CD4-positive, alpha-beta T cell treated with Interleukin-2 at 100 ng/mL for 4 hours (primary cell): ENCODE measurements at regions not wholly inside any gene's neighbourhood (a gene's known extent, or its start where the extent isn't known, plus 50 kb on each side); places are given as distances from the start of the nearest gene placed in this dataset.
"Not testable (repeated sequence)": the region's sequence is repeated elsewhere in the genome, so short reads cannot be mapped to it uniquely, and the experiment has no call there.

Source experiments
- DNase-seq: peaks from one replicate; pipeline ENCODE4 v3.0.0-alpha.2; 2020; ENCODE audit warnings: low spot score

DNA sequence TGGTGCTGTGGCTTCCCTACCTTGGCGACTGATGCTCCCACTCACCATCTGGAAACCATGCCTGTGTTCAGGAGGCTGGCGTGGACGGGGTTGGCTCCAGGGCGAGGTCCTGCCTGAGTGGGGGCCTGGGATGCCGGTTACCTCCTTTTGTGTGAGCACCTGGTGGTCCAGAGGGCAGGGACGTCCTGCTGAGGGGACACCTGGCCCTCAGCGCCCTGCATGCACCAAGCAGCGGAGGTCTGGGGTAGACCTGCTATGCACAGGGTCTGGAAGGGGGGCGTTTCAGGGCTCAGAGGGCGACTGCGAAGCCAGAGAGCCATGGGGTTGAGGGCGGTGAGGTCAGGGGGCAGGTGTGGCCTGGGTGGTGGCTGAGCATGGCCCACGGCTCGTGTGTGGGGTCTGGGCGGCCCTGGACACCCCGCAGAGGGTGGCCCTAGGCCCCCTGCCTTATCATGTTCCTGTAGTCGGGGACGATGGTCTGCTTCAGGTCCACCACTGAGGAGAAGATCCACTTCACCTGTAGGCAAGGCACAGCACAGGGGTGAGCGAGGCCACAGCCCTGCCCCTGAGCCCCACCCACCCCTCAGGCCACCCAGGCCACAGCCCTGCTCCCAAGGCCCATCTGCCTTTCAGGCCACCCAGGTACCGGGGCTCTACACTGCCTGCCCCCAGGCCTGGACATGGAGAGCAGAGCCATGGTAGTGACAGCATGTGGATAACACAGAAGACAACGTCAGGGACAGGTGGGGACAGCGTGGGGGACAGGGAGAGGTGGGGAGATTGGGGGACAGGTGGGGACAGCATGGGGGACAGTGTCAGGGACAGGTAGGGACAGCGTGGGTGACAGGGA lies 95.3 kb downstream of the TMEM121 start:
- not testable (repeated sequence) for DNase-seq

DNA sequence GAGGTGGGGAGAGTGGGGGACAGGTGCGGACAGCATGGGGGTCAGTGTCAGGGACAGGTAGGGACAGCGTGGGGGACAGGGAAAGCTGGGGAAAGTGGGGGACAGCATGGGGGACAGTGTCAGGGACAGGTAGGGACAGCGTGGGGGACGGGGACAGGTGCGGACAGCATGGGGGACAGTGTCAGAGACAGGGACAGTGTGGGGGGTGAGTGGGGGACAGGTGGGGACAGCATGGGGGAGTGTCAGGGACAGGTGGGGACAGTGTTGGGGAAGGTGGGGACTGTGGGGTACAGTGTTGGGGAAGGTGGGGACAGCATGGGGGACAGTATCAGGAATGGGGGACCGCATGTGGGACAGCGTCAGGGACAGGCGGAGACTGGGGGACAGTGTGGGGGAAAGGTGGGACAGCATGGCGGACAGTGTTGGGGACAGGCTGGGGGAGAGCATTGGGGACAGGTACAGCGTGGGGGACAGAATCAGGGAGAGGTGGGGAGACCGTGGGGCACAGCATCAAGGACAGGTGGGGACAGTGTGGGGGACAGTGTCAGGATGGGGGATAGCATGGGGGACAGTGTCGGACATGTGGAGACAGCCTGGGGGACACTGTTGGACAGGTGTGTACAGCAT lies 96.1 kb downstream of the TMEM121 start:
- no peak for DNase-seq

DNA sequence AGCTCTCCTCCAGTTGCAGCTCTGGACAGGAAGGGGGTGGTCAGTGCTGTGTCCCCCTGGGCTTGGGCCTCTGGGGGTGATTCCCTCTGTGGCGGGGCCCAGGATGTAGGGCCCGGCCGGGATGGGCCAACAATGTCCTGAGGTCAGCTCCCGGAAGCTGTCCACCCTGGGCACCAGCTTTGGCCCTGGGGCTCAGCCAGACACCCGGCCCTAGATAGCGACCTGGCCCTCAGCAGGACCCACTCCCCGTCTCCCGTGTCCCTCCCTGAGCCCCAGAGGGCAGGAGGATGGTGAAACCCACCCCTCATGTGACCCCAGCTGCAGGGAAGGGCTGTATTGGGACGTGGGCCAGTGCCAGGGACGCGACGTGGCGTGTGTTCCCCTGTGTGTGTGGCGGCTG lies 96.8 kb downstream of the TMEM121 start:
- not testable (repeated sequence) for DNase-seq

DNA sequence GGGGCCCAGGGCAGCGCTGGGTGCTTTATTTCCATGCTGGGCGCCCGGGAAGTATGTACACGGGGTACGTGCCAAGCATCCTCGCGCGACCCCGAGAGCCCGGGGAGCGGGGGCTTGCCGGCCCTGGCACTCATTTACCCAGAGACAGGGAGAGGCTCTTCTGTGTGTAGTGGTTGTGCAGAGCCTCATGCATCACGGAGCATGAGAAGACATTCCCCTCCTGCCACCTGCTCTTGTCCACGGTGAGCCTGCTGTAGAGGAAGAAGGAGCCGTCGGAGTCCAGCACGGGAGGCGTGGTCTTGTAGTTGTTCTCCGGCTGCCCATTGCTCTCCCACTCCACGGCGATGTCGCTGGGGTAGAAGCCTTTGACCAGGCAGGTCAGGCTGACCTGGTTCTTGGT lies 98.0 kb downstream of the TMEM121 start:
- DNase-seq: not testable (repeated sequence)

DNA sequence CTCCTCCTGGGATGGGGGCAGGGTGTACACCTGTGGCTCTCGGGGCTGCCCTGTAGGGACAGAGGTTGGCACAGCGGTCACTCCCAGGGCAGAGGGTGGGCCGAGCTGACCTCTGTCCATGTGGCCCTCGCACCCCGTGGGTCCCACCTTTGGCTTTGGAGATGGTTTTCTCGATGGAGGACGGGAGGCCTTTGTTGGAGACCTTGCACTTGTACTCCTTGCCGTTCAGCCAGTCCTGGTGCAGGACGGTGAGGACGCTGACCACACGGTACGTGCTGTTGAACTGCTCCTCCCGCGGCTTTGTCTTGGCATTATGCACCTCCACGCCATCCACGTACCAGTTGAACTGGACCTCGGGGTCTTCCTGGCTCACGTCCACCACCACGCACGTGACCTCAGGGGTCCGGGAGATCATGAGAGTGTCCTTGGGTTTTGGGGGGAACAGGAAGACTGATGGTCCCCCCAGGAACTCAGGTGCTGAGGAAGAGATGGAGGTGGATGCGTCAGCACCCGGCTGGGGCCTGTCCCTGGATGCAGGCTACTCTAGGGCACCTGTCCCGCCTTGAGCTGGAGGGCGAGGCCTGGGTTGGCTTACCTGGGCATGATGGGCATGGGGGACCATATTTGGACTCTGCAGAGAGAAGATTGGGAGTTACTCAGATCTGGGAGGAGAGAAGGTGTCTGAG lies 98.5 kb downstream of the TMEM121 start:
- not testable (repeated sequence) for DNase-seq

DNA sequence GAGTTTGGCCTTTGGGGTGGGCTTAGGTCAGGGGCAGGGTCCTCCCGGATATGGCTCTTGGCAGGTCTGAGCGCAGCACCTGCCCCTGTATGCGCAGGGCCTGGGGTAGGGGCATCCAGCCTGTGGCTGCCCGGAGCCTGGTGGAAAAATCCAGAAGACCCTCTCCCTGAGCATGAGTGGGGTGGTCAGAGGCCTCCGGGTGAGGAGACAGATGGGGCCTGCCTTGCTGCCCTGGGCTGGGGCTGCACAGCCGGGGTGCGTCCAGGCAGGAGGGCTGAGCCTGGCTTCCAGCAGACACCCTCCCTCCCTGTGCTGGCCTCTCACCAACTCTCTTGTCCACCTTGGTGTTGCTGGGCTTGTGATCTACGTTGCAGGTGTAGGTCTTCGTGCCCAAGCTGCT lies 99.1 kb downstream of the TMEM121 start:
- DNase-seq: not testable (repeated sequence)

DNA sequence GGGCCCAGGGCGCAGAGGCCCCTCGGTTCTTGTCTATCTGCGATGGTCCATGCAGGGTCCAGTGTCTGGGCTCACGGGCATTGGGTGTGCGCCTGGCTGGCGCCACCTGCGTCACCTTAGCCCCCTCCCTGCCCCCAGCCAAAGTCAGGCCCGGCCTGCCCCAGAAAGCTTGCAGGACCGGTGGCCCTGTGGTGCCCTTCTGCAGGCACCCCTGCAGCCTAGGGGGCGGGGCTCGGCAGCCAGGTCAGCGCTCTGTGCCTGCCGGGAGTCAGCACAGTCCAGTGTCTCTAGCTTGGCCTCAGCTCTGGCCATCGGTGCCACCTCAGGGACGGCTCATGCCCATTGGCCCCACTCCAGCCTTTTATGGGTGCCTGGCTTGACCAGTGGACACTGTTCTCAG lies 99.7 kb downstream of the TMEM121 start:
- not testable (repeated sequence) for DNase-seq

DNA sequence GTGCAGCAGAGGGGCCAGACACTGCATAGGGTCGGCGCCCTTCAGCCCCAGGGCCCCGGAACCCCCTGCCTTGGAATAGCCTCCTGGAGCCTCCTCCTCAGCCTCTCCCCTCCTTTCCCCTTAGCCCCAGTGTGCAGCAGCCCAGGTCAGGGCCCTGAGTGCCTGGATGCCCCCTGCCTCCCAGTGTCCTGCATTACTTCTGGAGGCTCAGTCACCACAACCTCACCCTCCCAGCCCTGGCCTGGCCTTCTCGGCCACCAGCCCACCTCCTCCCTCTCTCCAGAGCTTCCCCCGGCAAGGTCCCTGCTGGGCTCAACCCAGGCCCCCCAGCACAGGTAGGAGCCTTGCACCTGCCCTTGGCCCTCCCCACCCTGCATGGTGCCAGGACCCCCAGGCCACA lies 100.3 kb downstream of the TMEM121 start:
- DNase-seq: not testable (repeated sequence)

DNA sequence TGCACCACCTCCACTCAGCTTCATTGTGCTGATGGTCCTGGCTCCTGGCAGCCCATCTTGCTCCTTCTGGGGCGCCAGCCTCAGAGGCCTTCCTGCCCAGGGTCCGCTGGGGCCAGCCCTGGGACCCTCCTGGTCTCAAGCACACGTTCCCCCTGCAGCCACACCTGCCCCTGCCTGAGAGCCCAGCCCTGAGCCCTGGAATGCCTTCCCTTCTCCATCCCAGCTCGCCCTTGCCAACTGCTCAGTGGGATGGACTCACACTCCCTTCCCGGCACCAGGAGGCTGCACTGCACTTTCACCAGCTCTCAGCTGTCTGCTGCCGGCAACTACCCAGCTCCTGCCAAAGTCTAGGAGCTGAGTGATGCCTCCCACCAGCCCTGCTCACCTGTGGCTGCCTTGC lies 100.9 kb downstream of the TMEM121 start:
- DNase-seq: not testable (repeated sequence)

DNA sequence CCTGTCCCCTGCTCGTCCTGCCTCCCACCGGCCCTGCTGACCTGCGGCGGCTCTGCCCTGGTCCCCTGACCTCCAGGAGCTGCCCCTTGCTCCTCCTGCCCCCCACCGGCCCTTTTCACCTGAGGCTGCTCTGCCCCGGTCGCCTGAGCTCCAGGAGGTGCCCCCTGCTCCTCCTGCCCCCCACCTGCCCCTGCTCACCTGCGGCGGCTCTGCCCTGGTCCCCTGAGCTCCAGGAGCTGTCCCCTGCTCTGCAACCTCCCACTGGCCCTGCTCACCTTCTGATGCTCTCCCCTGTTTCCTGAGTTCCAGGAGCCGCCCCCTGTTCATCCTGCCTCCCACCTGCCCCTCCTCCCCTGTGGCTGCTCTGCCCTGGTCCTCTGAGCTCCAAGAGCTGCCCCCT lies 101.3 kb downstream of the TMEM121 start:
- DNase-seq: no peak

DNA sequence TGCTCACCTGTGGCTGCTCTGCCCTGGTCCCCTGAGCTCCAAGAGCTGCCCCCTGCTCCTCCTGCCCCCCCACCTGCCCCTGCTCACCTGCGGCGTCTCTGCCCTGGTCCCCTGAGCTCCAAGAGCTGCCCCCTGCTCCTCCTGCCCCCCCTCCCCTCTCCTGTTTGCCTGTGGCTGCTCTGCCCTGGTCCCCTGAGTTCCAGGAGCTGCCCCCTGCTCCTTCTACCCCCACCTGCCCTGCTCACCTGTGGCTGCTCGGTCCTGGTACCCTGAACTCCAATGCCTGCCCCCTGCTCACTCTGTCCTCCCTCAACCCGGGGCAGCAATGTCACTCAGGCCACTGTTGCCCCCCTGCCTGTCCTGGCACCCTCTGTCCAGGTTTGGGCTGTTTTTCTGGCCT lies 101.7 kb downstream of the TMEM121 start:
- not testable (repeated sequence) for DNase-seq

DNA sequence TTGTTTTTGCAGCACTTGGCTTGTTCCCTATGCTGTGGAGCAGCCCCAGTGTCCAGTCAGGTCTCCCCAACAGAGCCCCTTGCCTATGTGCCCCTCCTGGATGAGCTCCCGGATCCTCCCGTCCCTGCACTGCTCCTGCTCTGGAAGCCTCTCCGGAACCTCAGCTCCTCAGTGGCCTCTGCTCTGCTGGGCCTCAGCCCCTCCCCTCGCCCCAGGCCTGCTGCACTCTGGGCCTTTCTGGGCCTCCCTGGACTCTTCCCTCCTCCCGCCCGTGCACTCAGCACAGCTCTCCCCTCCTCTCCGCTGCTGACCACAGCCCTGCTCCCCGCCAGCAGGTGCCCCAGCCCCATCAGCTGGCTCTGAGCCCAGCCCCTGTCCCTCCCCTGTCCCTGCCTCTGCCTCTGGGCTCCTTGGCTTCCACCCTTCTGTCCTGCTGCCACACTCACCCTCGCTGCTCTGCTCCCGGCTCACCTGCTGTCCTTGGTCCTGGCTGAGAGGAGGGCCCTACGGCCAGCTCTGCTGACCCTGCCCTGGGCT lies 102.2 kb downstream of the TMEM121 start:
- DNase-seq: not testable (repeated sequence)

DNA sequence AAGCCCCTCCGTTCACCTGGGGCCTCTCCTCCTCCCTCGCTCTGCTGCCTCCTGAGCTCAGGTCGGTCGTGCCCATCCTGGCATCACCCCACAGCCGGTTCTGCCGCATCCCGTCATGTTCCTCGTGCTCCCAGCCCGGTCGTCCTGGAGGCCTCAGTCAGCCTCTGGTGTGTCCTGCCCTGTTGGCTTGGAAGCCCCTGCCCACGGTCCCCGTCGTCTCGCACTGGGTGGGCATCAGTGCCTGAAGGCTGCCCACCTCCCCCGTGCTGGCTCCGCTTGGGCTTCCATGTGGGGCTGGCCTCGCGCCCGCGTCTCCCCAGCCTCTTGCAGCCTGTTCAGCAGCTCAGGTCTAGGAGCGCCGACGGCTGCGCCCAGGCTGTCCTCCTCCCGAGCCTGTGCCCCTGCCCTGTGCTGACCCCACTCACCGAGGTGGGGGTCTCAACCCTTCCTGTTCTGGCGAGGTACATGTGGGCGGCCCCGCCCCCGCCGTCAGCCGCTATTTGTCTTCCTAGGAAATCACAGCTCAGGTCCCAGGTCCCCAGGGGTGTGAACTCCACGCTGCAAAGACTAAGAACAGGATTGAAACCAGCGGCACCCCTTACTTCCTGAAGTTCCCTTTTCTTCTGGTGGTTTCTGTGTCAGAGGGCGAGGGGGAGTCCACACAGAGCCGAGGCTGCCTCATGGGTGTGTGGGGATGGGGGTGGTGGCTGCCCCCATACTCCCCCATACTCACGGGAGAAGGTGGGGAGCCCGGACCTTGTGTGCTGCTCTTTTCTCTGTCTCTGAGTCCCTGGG lies 102.9 kb downstream of the TMEM121 start:
- not testable (repeated sequence) for DNase-seq

DNA sequence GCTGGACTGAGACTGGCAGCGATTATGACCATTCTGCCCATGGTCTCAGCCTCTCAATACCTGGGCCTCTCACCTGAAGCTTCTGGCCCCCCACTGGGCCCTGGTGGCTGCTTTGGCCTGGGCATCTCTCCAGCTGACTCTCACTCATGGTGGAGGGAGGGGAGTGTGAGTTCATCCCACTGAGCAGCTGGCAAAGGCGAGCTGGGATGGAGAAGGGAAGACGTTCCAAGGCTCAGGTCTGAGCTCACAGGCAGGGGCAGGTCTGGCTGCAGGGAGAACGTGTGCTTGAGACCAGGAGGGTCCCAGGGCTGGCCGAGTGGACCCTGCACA lies 103.5 kb downstream of the TMEM121 start:
- DNase-seq: no peak

DNA sequence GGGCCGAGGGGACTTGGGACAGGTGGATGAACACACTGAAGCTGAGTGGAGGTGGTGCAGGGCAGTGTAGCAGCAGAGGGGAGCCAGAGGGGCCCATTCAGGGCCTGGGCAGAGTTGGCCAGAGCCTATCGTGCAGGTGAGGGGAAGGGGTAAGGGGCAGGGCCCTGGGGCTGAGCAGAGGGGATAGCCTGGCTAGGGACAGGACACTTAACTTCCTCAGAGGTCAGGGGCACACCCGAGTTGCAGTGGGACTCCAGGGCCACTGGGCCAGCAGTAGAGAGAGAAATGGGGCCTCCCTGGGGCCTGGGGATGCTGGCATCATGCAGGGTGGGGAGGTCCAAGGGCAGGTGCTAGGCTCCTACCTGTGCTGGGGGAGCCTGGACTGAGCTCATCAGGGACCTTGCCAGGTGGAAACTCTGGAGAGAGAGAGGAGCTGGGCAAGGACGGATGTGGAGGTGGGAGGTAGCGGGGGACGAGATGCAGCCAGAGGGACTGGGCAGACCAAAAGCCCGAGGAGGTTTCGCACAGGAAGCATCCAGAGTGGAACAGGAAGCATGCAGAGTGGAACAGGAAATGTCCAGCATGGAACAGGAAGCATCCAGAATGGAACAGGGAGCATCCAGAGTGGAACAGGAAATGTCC lies 104.0 kb downstream of the TMEM121 start:
- DNase-seq: not testable (repeated sequence)

DNA sequence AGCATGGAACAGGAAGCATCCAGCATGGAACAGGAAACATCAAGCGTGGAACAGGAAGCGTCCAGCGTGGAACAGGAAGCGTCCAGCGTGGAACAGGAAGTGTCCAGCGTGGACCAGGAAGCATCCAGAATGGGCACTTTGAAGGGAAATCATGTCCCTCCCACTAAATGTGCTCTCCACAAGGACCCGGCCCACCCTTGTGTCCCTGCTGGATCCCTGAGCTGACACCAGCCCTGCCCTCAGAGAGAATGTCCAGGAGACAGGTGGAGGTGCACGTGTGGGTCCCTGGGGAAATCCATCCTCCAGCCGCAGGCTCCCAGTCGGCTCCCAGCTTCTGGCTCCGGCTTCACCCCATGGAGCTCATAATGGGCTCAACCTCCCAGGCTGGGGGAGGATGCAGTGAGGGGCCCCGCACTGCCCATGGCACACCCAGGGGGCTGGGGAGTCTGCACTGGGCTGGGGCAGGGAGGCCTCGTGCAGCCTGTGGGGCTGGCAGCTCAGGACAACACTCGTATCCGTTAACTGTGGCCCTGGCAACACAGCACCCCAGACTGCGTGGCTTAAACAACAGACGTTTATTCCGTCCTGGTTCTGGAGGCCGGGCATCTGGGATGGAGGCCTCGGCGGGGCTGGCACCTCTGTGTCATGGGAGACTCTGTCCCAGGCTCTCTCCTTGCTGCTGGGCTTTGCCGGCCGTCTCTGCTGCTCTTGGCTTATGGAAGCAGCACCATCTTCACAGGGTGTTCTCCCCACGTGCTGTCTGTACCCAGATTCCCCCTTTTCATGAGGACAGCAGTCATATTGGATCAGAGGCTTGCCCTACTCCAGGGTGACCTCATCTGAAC lies 104.8 kb downstream of the TMEM121 start:
- not testable (repeated sequence) for DNase-seq

DNA sequence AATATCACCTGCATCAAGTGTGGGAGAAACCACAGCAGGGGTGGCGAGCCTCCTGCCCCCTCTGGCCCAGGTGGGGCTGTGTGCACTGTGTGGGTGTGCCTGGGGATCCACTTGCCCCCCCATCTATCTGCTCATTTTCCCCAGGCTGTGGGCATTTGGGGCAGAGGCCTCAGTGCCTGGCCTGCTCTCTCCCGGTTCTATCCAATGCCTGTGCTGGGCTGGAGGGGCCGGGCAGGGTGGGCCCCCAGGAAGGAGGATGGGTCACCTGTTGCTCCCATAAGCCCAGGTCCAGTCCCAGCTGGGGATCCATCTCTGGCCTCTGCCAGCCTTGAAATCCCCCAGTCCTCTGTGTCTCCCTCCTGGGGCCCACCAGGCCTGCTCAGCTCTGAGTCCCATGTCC lies 105.6 kb downstream of the TMEM121 start:
- no peak for DNase-seq

DNA sequence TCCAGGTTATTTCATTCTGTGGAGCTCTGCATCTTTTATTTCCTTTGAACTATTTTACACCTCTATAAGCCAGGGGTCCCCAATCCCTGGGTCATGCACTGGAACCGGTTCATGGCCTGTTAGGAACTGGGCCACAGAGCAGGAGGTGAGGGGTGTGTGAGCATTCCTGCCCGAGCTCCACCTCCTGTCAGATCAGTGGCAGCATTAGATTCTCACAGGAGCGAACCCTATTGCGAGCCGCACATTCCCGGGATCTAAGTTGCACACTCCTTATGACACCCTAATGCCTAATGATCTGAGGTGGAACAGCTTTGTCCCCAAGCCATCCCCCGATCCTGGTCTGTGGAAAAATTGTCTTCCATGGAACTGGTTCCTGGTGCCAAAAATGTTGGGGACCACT lies 107.2 kb downstream of the TMEM121 start:
- DNase-seq: not testable (repeated sequence)

DNA sequence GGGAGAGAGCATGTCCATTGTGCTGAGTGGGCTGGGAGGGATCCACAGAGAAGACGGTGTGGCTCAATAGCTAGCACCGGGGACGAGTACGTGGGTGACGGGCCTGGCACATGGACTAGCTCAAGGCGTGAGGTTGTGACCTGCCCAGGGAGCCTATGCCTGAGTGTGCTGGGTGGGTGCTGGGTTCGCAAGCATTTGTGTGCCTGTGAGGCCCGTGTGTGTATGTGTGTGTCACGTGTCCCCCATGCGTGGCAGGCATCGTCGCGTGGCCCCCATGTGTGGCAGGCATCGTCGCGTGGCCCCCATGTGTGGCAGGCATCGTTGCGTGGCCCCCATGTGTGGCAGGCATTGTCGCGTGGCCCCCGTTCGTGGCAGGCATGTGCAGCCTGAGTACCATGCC lies 109.2 kb downstream of the TMEM121 start:
- no peak for DNase-seq

DNA sequence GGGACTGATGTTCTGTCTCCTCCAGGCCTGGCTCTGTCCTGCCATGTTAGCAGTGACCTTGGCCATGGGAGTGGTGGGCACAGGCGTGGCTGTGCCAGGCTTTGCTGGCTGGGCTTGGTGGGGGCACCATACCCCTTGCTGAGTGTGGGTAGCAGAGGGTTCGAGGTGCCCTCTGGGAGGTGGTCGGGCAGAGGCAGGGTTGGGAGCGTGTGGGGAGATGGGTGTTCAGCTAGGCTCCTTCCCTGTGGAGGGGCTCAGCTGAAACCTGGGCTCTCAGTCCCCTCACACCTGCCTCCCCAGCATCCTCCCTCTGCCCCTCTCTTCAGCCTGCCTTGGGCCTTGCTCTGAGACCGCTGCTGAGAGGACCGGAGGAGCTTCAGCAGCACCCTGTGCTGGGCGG lies 109.6 kb downstream of the TMEM121 start:
- DNase-seq: not testable (repeated sequence)

DNA sequence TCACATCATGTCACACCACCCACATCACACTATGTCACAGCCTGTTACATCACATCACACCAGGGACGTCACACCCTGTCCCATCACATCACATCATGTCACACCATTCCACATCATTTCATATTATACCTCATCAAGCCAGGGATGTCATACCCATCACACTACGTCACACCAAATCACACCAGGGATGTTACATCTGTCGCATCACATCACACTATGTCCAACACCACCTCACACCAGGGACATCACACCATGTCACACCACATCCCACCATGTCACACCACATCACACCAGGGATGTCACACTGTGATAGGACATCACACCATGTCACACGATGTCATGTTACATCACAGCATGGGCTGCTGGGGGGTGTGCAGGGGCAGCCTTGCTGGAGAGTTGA lies 110.6 kb downstream of the TMEM121 start:
- DNase-seq: no peak
